HEK293 (cell line): ENCODE measurements at regions not wholly inside any gene's neighbourhood (a gene's known extent, or its start where the extent isn't known, plus 50 kb on each side); places are given as distances from the start of the nearest gene placed in this dataset.

Experiments used
- CTCF ChIA-PET: fragments of 350-600 bp; formaldehyde crosslinking; extraction: SDS; loops from one replicate; lab custom pipeline; 2021; ENCODE audit warnings: antibody characterized with exemption; lab: Yijun Ruan, JAX
- POLR2A ChIA-PET: fragments of 300-600 bp; formaldehyde crosslinking; extraction: SDS; loops from one replicate; lab custom pipeline; 2020; ENCODE audit warnings: antibody characterized with exemption, inconsistent platforms; lab: Yijun Ruan, JAX
- H3K27ac ChIP-seq: fragments of 200-500 bp; sonication (Bioruptor generic); 2 replicates; pipeline ENCODE4 v1.5.1; 2014; ENCODE audit warnings: low read depth, low read length, control low read depth, inconsistent platforms; ENCODE audit errors: extremely low read depth
- H3K36me3 ChIP-seq, 2 experiments: fragments of 200-500 bp in 1 of 2; sonication (Bioruptor generic) in 1 of 2; 1 replicate in 1 of 2; 2 replicates in 1 of 2; pipeline ENCODE4 v1.5.1; 2014 to 2017; ENCODE audit warnings: inconsistent platforms in 2 of 2, low read length in 2 of 2; ENCODE audit not compliant: control insufficient read depth in 2 of 2, insufficient read depth in 1 of 2
- H3K4me1 ChIP-seq: fragments of 200-500 bp; sonication (Bioruptor generic); 2 replicates; pipeline ENCODE4 v1.5.1; 2014; ENCODE audit warnings: mild to moderate bottlenecking, low read length, inconsistent platforms; ENCODE audit not compliant: control insufficient read depth, insufficient read depth
- H3K4me3 ChIP-seq: 2 replicates; pipeline ENCODE4 v1.5.1; 2011; ENCODE audit warnings: low read depth, mild to moderate bottlenecking, control low read depth, low read length, moderate library complexity
- H3K9me3 ChIP-seq: fragments of 200-500 bp; sonication (Bioruptor generic); 2 replicates; pipeline ENCODE4 v1.5.1; 2014; ENCODE audit warnings: low read depth, low read length, inconsistent platforms; ENCODE audit not compliant: control insufficient read depth, insufficient read depth
- EGR2 ChIP-seq: fragments of 450-650 bp; formaldehyde crosslinking; IDR thresholded peaks from 2 replicates; pipeline ENCODE4 v1.5.1; 2016; ENCODE audit warnings: low read depth, missing biosample characterization, missing genetic modification characterization
- HOXD13 ChIP-seq: sonication (generic); formaldehyde crosslinking; IDR thresholded peaks from 2 replicates; pipeline ENCODE4 v1.8.0; 2022; ENCODE audit warnings: missing genetic modification reagents, borderline replicate concordance
- OSR2 ChIP-seq: fragments of 450-650 bp; formaldehyde crosslinking; IDR thresholded peaks from 2 replicates; pipeline ENCODE4 v1.5.1; 2016; ENCODE audit warnings: missing biosample characterization, missing genetic modification characterization
- PRDM1 ChIP-seq: fragments of 450-650 bp; formaldehyde crosslinking; IDR thresholded peaks from 2 replicates; pipeline ENCODE4; 2016; ENCODE audit warnings: missing biosample characterization, missing genetic modification characterization
- SP2 ChIP-seq: fragments of 450-650 bp; formaldehyde crosslinking; IDR thresholded peaks from 2 replicates; pipeline ENCODE4 v1.5.1; 2016; ENCODE audit warnings: missing biosample characterization, missing genetic modification characterization
- SP3 ChIP-seq: fragments of 450-650 bp; formaldehyde crosslinking; IDR thresholded peaks from 2 replicates; pipeline ENCODE4 v1.5.1; 2016; ENCODE audit warnings: missing biosample characterization, missing genetic modification characterization
- TCF7L2 ChIP-seq: IDR thresholded peaks from 2 replicates; pipeline ENCODE4 v1.6.1; 2011; ENCODE audit warnings: low read depth, mild to moderate bottlenecking, inconsistent platforms, low read length, moderate library complexity, borderline replicate concordance
- ZBTB21 ChIP-seq: fragments of 450-650 bp; formaldehyde crosslinking; IDR thresholded peaks from 2 replicates; pipeline ENCODE4 v1.5.1; 2017; ENCODE audit warnings: missing biosample characterization, missing genetic modification characterization
- ZBTB8A ChIP-seq: fragments of 450-650 bp; formaldehyde crosslinking; IDR thresholded peaks from 2 replicates; pipeline ENCODE4 v1.5.1; 2016; ENCODE audit warnings: missing biosample characterization, missing genetic modification characterization
- ZEB2 ChIP-seq: fragments of 450-650 bp; formaldehyde crosslinking; IDR thresholded peaks from 2 replicates; pipeline ENCODE4 v1.5.1; 2016; ENCODE audit warnings: missing biosample characterization, missing genetic modification characterization
- ZNF138 ChIP-seq: fragments of 450-650 bp; formaldehyde crosslinking; IDR thresholded peaks from 2 replicates; pipeline ENCODE4 v1.5.1; 2016; ENCODE audit warnings: missing biosample characterization, missing genetic modification characterization, borderline replicate concordance
- ZNF2 ChIP-seq: fragments of 450-650 bp; formaldehyde crosslinking; IDR thresholded peaks from 2 replicates; pipeline ENCODE4 v1.5.1; 2016; ENCODE audit warnings: missing biosample characterization, missing genetic modification characterization
- ZNF555 ChIP-seq: fragments of 450-650 bp; formaldehyde crosslinking; conservative IDR thresholded peaks from 2 replicates; pipeline ENCODE4 v1.5.1; 2017; ENCODE audit warnings: missing biosample characterization, mild to moderate bottlenecking, missing genetic modification characterization, inconsistent platforms
- ZNF692 ChIP-seq: fragments of 450-650 bp; formaldehyde crosslinking; IDR thresholded peaks from 2 replicates; pipeline ENCODE4 v1.5.1; 2016; ENCODE audit warnings: missing biosample characterization, missing genetic modification characterization
- ZNF76 ChIP-seq: fragments of 450-650 bp; formaldehyde crosslinking; IDR thresholded peaks from 2 replicates; pipeline ENCODE4; 2016; ENCODE audit warnings: low read depth, missing biosample characterization, missing genetic modification characterization, borderline replicate concordance
- ZNF785 ChIP-seq: fragments of 450-650 bp; formaldehyde crosslinking; IDR thresholded peaks from 2 replicates; pipeline ENCODE4 v1.5.1; 2016; ENCODE audit warnings: missing biosample characterization, missing genetic modification characterization
- ZSCAN5A ChIP-seq: fragments of 450-650 bp; formaldehyde crosslinking; IDR thresholded peaks from 2 replicates; pipeline ENCODE4 v1.5.1; 2016; ENCODE audit warnings: missing biosample characterization, missing genetic modification characterization
- TF ChIP-seq, protein P1 (sequence below): fragments of 450-650 bp; formaldehyde crosslinking; IDR thresholded peaks from 2 replicates; pipeline ENCODE4 v1.5.1; 2017; ENCODE audit warnings: missing biosample characterization, mild to moderate bottlenecking, missing genetic modification characterization, moderate library complexity
- TF ChIP-seq, protein P2 (sequence below): fragments of 450-650 bp; formaldehyde crosslinking; IDR thresholded peaks from 2 replicates; pipeline ENCODE4 v1.5.1; 2016; ENCODE audit warnings: missing biosample characterization, missing genetic modification characterization
- TF ChIP-seq, protein P3 (sequence below): fragments of 450-650 bp; formaldehyde crosslinking; IDR thresholded peaks from 2 replicates; pipeline ENCODE4 v1.5.1; 2016; ENCODE audit warnings: missing biosample characterization, missing genetic modification characterization, low read depth

- TF ChIP-seq, protein P1, sequence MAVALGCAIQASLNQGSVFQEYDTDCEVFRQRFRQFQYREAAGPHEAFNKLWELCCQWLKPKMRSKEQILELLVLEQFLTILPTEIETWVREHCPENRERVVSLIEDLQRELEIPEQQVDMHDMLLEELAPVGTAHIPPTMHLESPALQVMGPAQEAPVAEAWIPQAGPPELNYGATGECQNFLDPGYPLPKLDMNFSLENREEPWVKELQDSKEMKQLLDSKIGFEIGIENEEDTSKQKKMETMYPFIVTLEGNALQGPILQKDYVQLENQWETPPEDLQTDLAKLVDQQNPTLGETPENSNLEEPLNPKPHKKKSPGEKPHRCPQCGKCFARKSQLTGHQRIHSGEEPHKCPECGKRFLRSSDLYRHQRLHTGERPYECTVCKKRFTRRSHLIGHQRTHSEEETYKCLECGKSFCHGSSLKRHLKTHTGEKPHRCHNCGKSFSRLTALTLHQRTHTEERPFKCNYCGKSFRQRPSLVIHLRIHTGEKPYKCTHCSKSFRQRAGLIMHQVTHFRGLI (tag by site-specific recombination), result no peak
- TF ChIP-seq ZEB2 (no peak), ZNF692 (no peak), ZBTB8A (no peak), HOXD13 (CRISPR knock-in tag) (no peak), ZNF138 (tag by site-specific recombination) (no peak), EGR2 (tag by site-specific recombination) (no peak), ZNF2 (tag by site-specific recombination) (no peak), PRDM1 (tag by site-specific recombination) (no peak)
- TF ChIP-seq, protein P2, sequence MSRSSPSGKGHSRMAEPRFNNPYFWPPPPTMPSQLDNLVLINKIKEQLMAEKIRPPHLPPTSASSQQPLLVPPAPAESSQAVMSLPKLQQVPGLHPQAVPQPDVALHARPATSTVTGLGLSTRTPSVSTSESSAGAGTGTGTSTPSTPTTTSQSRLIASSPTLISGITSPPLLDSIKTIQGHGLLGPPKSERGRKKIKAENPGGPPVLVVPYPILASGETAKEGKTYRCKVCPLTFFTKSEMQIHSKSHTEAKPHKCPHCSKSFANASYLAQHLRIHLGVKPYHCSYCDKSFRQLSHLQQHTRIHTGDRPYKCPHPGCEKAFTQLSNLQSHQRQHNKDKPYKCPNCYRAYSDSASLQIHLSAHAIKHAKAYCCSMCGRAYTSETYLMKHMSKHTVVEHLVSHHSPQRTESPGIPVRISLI, result no peak
Measured at GRCh38 chr7:8320174-8320573, 58.2 kb upstream of the ICA1 start (continued).

- H3K4me1 ChIP-seq, result no peaks in the 10 kb centered on the region
- H3K9me3 ChIP-seq, result no peaks in the 10 kb centered on the region
- H3K27ac ChIP-seq, result no peak overlapping the region
- H3K36me3 ChIP-seq, result peaks cover 0 to 12% of the 10 kb centered on the region in 2 experiments; a peak in 1 of 3 replicates
- TF ChIP-seq SP3 (tag by site-specific recombination) (no peak), ZSCAN5A (tag by site-specific recombination) (no peak), ZNF785 (tag by site-specific recombination) (no peak), ZNF76 (no peak), SP2 (tag by site-specific recombination) (no peak), OSR2 (no peak), ZBTB21 (tag by site-specific recombination) (no peak), ZNF555 (tag by site-specific recombination) (no peak), TCF7L2 (no peak)
- TF ChIP-seq, protein P3, sequence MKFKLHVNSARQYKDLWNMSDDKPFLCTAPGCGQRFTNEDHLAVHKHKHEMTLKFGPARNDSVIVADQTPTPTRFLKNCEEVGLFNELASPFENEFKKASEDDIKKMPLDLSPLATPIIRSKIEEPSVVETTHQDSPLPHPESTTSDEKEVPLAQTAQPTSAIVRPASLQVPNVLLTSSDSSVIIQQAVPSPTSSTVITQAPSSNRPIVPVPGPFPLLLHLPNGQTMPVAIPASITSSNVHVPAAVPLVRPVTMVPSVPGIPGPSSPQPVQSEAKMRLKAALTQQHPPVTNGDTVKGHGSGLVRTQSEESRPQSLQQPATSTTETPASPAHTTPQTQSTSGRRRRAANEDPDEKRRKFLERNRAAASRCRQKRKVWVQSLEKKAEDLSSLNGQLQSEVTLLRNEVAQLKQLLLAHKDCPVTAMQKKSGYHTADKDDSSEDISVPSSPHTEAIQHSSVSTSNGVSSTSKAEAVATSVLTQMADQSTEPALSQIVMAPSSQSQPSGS (tag by site-specific recombination), result no peak
- no peak overlapping the region for H3K4me3 ChIP-seq
- ChIA-PET CTCF (interaction anchor here (0.6 kb wide), 1 partner anchor 586 kb away, joined by 3 read pairs; no protein-coding TSS in a partner anchor), POLR2A (no interaction called here)
Measured at GRCh38 chr7:8321312-8321711, 59.3 kb upstream of the ICA1 start.
